ENCODE measurements at regions not wholly inside any gene's neighbourhood (a gene's known extent, or its start where the extent isn't known, plus 50 kb on each side); places are given as distances from the start of the nearest gene placed in this dataset.

DNA sequence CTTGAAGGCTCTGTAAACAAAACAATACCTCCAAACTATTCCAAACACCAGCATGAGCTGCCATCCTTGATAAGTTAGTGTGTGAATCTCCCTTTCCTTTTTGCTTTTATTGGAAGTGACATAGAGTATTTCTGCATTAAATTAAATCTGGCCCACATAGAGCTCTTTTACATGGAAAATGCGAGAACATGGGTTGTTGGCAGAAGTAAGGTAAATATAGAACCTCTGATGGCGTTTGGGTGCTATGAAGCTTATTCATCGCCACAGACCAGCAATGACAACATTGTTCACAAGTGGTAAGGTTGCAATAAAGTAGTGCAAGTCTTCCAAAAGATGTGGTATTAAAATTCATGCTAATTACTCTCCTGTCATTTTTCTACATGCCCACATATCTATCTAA is 445.8 kb upstream of the JAG1 start:
- ATAC-seq: no peak
- Histone ChIP-seq H3K4me1 (ENCODE audit: insufficient read depth) (no peaks in the 10 kb centered on the region), H2AFZ (no peak overlapping the region), H3K79me2 (replicated peaks; ENCODE audit: insufficient read depth) (no peaks in the 10 kb centered on the region), H3K4me2 (no peak overlapping the region), H3F3A (replicated peaks; ENCODE audit: low read depth) (no peaks in the 10 kb centered on the region), H3K9me2 (ENCODE audit: insufficient read depth) (no peaks in the 10 kb centered on the region), H3K27ac (ENCODE audit: low read depth) (no peak overlapping the region), H4K20me1 (replicated peaks; ENCODE audit: insufficient read depth) (no peaks in the 10 kb centered on the region), H3K36me3 (ENCODE audit: insufficient read depth) (no peaks in the 10 kb centered on the region), H3K4me3 (no peak overlapping the region), H3K27me3 (ENCODE audit: insufficient read depth) (no peaks in the 10 kb centered on the region)
- no peak overlapping the region for H3K4me3 Mint-ChIP-seq
- no peaks in the 10 kb centered on the region for H3K36me3 Mint-ChIP-seq (ENCODE audit: low read depth)
- no peak for DNase-seq (ENCODE audit: low spot score)
- no peaks in the 10 kb centered on the region for H3K4me1 Mint-ChIP-seq
- no peak overlapping the region for H3K27ac Mint-ChIP-seq
- TF ChIP-seq, protein P1, sequence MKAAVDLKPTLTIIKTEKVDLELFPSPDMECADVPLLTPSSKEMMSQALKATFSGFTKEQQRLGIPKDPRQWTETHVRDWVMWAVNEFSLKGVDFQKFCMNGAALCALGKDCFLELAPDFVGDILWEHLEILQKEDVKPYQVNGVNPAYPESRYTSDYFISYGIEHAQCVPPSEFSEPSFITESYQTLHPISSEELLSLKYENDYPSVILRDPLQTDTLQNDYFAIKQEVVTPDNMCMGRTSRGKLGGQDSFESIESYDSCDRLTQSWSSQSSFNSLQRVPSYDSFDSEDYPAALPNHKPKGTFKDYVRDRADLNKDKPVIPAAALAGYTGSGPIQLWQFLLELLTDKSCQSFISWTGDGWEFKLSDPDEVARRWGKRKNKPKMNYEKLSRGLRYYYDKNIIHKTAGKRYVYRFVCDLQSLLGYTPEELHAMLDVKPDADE (IDR thresholded peaks at IDR 0.05): no peak
- TF ChIP-seq ZNF331 (CRISPR knock-in tag; IDR thresholded peaks at IDR 0.05; ENCODE audit: low read depth): no peak
- no peak for TF ChIP-seq NANOG (IDR thresholded peaks at IDR 0.05; ENCODE audit: borderline replicate concordance)
- TF ChIP-seq, protein P2, sequence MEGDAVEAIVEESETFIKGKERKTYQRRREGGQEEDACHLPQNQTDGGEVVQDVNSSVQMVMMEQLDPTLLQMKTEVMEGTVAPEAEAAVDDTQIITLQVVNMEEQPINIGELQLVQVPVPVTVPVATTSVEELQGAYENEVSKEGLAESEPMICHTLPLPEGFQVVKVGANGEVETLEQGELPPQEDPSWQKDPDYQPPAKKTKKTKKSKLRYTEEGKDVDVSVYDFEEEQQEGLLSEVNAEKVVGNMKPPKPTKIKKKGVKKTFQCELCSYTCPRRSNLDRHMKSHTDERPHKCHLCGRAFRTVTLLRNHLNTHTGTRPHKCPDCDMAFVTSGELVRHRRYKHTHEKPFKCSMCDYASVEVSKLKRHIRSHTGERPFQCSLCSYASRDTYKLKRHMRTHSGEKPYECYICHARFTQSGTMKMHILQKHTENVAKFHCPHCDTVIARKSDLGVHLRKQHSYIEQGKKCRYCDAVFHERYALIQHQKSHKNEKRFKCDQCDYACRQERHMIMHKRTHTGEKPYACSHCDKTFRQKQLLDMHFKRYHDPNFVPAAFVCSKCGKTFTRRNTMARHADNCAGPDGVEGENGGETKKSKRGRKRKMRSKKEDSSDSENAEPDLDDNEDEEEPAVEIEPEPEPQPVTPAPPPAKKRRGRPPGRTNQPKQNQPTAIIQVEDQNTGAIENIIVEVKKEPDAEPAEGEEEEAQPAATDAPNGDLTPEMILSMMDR (conservative IDR thresholded peaks at IDR 0.05; ENCODE audit: low read depth in 2 of 2): no peak
- TF ChIP-seq POLR2AphosphoS5 (IDR thresholded peaks at IDR 0.05; ENCODE audit: low read depth): no peak
- no peak for TF ChIP-seq ZNF114 (CRISPR knock-in tag; IDR thresholded peaks at IDR 0.05)
- no peak for TF ChIP-seq CREB1 (CRISPR knock-in tag; IDR thresholded peaks at IDR 0.05; ENCODE audit: low read depth)
- TF ChIP-seq, protein P3, sequence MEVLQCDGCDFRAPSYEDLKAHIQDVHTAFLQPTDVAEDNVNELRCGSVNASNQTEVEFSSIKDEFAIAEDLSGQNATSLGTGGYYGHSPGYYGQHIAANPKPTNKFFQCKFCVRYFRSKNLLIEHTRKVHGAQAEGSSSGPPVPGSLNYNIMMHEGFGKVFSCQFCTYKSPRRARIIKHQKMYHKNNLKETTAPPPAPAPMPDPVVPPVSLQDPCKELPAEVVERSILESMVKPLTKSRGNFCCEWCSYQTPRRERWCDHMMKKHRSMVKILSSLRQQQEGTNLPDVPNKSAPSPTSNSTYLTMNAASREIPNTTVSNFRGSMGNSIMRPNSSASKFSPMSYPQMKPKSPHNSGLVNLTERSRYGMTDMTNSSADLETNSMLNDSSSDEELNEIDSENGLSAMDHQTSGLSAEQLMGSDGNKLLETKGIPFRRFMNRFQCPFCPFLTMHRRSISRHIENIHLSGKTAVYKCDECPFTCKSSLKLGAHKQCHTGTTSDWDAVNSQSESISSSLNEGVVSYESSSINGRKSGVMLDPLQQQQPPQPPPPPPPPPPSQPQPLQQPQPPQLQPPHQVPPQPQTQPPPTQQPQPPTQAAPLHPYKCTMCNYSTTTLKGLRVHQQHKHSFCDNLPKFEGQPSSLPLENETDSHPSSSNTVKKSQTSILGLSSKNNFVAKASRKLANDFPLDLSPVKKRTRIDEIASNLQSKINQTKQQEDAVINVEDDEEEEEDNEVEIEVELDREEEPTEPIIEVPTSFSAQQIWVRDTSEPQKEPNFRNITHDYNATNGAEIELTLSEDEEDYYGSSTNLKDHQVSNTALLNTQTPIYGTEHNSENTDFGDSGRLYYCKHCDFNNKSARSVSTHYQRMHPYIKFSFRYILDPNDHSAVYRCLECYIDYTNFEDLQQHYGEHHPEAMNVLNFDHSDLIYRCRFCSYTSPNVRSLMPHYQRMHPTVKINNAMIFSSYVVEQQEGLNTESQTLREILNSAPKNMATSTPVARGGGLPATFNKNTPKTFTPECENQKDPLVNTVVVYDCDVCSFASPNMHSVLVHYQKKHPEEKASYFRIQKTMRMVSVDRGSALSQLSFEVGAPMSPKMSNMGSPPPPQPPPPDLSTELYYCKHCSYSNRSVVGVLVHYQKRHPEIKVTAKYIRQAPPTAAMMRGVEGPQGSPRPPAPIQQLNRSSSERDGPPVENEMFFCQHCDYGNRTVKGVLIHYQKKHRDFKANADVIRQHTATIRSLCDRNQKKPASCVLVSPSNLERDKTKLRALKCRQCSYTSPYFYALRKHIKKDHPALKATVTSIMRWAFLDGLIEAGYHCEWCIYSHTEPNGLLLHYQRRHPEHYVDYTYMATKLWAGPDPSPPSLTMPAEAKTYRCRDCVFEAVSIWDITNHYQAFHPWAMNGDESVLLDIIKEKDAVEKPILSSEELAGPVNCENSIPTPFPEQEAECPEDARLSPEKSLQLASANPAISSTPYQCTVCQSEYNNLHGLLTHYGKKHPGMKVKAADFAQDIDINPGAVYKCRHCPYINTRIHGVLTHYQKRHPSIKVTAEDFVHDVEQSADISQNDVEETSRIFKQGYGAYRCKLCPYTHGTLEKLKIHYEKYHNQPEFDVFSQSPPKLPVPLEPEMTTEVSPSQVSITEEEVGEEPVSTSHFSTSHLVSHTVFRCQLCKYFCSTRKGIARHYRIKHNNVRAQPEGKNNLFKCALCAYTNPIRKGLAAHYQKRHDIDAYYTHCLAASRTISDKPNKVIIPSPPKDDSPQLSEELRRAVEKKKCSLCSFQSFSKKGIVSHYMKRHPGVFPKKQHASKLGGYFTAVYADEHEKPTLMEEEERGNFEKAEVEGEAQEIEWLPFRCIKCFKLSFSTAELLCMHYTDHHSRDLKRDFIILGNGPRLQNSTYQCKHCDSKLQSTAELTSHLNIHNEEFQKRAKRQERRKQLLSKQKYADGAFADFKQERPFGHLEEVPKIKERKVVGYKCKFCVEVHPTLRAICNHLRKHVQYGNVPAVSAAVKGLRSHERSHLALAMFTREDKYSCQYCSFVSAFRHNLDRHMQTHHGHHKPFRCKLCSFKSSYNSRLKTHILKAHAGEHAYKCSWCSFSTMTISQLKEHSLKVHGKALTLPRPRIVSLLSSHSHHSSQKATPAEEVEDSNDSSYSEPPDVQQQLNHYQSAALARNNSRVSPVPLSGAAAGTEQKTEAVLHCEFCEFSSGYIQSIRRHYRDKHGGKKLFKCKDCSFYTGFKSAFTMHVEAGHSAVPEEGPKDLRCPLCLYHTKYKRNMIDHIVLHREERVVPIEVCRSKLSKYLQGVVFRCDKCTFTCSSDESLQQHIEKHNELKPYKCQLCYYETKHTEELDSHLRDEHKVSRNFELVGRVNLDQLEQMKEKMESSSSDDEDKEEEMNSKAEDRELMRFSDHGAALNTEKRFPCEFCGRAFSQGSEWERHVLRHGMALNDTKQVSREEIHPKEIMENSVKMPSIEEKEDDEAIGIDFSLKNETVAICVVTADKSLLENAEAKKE (CRISPR knock-in tag; IDR thresholded peaks at IDR 0.05): no peak
- TF ChIP-seq EZH2phosphoT487 (IDR thresholded peaks at IDR 0.05; ENCODE audit: unreplicated experiment): no peak
- H3K9me3 Mint-ChIP-seq: no peaks in the 10 kb centered on the region
- no peaks in the 10 kb centered on the region for H3K27me3 Mint-ChIP-seq (ENCODE audit: insufficient read depth, low read depth, poor library complexity)

All from GM23338 (cell line).